ENCODE measurements at regions not wholly inside any gene's neighbourhood (a gene's known extent, or its start where the extent isn't known, plus 50 kb on each side); places are given as distances from the start of the nearest gene placed in this dataset.
"Not testable (repeated sequence)": the region's sequence is repeated elsewhere in the genome, so short reads cannot be mapped to it uniquely, and the experiment has no call there.

GRCh38 chr10:31125789-31126188 lies 94.1 kb upstream of the ZNF438 start:
- DNase-seq: no peak

- no peak for DNase-seq
Measured at GRCh38 chr10:31126593-31126992, 94.9 kb upstream of the ZNF438 start.

- no peak for DNase-seq
Measured at GRCh38 chr10:31128536-31128935, 96.9 kb upstream of the ZNF438 start.

GRCh38 chr10:31129271-31129670 lies 97.6 kb upstream of the ZNF438 start:
- no peak for DNase-seq

- no peak for DNase-seq
Measured at GRCh38 chr10:31129880-31130405, 98.3 kb upstream of the ZNF438 start.

GRCh38 chr10:31130406-31130805 lies 98.7 kb upstream of the ZNF438 start:
- no peak for DNase-seq

- DNase-seq: no peak
Measured at GRCh38 chr10:31131251-31131650, 99.6 kb upstream of the ZNF438 start.

- DNase-seq: no peak
Measured at GRCh38 chr10:31132681-31133244, 101.1 kb upstream of the ZNF438 start.

- no peak for DNase-seq
Measured at GRCh38 chr10:31133251-31133791, 101.7 kb upstream of the ZNF438 start.

GRCh38 chr10:31133792-31134310 lies 102.2 kb upstream of the ZNF438 start:
- DNase-seq: peak; percentile 69 to 76

- DNase-seq: peak in 1 of 2 experiments; percentile 12
Measured at GRCh38 chr10:31134311-31134952, 102.8 kb upstream of the ZNF438 start.

GRCh38 chr10:31135171-31135570 lies 103.5 kb upstream of the ZNF438 start:
- DNase-seq: no peak

- DNase-seq: not testable (repeated sequence)
Measured at GRCh38 chr10:31135791-31136190, 104.1 kb upstream of the ZNF438 start.

- no peak for DNase-seq
Measured at GRCh38 chr10:31136386-31136785, 104.7 kb upstream of the ZNF438 start.

GRCh38 chr10:31136930-31137885 lies 105.5 kb upstream of the ZNF438 start:
- DNase-seq: no peak

- no peak for DNase-seq
Measured at GRCh38 chr10:31138026-31138553, 106.4 kb upstream of the ZNF438 start.

GRCh38 chr10:31139497-31139896 lies 107.8 kb upstream of the ZNF438 start:
- no peak for DNase-seq

GRCh38 chr10:31140716-31141115 lies 109.1 kb upstream of the ZNF438 start:
- DNase-seq: no peak

- no peak for DNase-seq
Measured at GRCh38 chr10:31142026-31142425, 110.4 kb upstream of the ZNF438 start.

GRCh38 chr10:31143331-31143935 lies 111.8 kb upstream of the ZNF438 start:
- no peak for DNase-seq

GRCh38 chr10:31145986-31146385 lies 114.3 kb upstream of the ZNF438 start:
- DNase-seq: no peak

- no peak for DNase-seq
Measured at GRCh38 chr10:31146491-31147209, 115.0 kb upstream of the ZNF438 start.
